GM21723 (cell line): ENCODE measurements at regions not wholly inside any gene's neighbourhood (a gene's known extent, or its start where the extent isn't known, plus 50 kb on each side); places are given as distances from the start of the nearest gene placed in this dataset.

Experiments used
- ATAC-seq: cut with Tn5 transposase; IDR thresholded peaks from one replicate; pipeline ENCODE4 v1.9.1; 2021; ENCODE audit warnings: mild to moderate bottlenecking, moderate library complexity; ENCODE audit not compliant: unreplicated experiment

- ATAC-seq = no peak
These were observed 874.1 kb downstream of the GRM8 start for GRCh38 chr7:126378642-126379041.

GRCh38 chr7:126370038-126370668, 882.6 kb downstream of the GRM8 start:
- ATAC-seq = no peak

DNA sequence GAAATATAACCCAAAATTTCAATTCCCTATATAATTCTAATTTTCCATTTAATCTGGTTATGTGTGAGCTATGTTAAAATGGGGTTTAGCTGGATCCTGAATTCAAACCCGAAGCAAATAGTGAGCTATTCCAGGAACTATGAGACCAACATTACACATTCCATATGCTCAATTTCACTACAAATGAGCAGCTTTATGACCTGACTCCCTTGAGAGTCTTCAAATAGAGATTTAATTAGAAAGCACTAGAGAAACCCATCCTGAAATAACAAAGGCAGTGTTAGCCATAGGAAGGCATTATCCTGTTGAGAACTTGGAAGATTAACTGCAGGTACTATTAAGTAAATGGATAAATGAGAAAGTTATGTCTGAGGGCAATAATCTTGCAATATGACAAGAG, 890.0 kb downstream of the GRM8 start:
- ATAC-seq = no peak

- no peak for ATAC-seq
These were observed 891.6 kb downstream of the GRM8 start for GRCh38 chr7:126361183-126361582.

- no peak for ATAC-seq
These were observed 912.9 kb downstream of the GRM8 start for GRCh38 chr7:126339813-126340212.

DNA sequence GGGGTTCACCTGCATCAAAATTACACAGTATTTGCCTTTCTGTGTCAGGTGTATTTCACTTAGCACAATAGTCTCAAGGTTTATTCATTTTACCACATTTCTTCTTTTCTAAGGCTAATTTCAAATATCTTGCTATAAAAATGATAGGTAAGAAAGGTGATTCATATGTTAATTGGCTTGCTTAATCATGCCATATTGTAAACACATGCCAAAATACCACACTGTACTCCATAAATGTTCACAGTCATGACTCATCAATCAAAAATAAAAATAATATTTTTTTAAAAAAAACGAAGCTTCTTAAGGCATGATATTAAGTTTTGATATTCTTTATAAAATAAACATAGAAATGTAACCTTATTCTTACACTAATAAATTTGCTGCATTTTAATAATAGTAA, 947.1 kb downstream of the GRM8 start:
- ATAC-seq = no peak

- no peak for ATAC-seq
These were observed 948.8 kb downstream of the GRM8 start for GRCh38 chr7:126303926-126304325.

GRCh38 chr7:126302639-126303038, 950.1 kb downstream of the GRM8 start:
- ATAC-seq = no peak

GRCh38 chr7:126286317-126286716, 966.4 kb downstream of the GRM8 start:
- ATAC-seq = no peak

- no peak for ATAC-seq
These were observed 1016.5 kb downstream of the GRM8 start for GRCh38 chr7:126236261-126236660.

GRCh38 chr7:126228356-126229061, 1024.2 kb downstream of the GRM8 start:
- ATAC-seq = no peak

DNA sequence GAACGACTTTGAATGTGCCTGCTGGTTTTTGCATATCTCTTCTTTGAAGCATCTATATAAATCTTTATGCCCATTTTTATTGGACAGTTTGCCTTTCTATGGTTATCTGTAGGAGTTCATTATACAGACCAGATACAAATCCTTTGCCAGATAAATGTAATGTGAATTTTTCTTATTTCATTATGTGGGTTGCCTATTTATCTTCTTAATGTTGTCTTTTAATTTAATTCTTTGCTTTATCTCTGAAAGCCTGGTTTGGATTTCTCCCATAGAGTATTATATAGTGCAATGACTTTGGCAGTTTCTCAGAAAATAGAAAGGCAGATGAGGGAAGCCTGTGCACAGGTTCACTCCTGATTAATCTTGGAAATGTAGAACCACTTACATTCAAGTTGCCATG, 1025.1 kb downstream of the GRM8 start:
- ATAC-seq = no peak

DNA sequence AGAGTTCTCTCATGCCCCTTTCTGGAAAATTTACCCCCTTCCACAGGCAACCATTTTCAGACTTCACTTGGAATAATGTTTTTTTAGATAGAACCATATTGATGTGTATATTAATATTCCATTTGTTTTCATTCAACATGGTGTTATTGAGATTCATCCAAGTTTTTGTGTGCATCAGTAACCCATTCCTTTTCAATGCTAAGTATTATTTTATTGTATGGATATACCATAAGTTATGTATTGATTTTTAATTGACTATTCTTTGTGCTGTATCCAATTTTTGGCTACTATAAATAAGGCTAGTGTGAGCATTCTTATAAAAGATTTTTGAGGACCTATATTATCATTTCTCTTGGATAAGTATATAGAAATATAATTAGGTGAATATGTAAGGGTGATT, 1025.7 kb downstream of the GRM8 start:
- ATAC-seq = no peak

DNA sequence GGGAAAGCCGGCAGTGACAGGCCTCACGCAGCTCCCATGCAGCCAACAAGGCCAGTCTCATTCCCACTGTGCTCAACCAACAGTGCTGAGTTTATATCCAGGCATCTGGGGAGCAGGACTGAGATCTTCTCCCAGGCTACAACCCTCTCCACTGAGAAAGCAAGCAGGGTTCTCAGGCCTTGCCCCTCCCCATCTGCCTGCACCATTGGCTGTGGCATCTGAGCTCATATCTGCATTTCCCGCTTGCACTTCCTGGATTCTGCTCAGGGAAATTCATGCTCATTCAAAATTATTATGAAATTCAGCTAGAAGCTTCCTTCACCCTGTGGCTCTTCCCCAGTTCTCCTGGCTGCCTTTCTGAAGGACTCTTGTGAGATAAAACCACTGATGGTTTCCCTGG, 1029.0 kb downstream of the GRM8 start:
- no peak for ATAC-seq

DNA sequence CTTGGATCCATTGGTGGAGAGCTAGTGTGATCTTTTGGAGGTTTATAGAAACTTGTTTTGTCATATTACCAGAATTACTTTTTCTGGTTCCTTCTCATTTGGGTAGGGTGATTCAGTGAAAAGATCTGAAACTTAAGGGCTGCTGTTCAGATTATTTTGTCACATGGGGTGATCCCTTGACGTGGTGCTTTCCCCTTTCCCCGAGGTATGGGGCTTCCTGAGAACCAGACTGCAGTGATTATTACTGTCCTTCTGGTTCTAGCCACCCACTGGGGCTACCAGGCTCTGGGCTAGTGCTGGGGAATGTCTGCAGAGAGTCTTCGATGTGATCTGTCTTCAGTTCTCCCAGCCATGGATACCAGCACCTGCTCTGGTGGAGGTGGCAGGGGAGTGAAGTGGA, 1030.0 kb downstream of the GRM8 start:
- ATAC-seq = no peak

DNA sequence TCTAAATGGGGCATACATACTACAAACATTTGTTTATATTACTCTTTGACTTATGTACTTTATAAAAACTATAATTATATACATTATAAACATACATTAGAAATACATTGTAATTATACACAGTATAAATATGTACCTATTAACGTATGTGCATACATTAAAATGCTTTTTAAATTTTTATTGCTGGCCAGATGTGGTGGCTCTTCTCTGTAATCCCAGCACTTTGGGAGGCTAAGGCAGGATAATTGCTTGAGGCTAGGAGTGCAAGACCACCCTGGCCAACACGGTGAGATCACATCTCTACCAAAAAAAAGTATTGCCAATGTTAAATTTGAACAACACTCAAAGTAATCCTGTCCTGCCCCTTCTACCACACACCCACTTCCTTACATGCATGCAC, 1037.0 kb downstream of the GRM8 start:
- no peak for ATAC-seq

- no peak for ATAC-seq
These were observed 1038.9 kb downstream of the GRM8 start for GRCh38 chr7:126213876-126214275.

DNA sequence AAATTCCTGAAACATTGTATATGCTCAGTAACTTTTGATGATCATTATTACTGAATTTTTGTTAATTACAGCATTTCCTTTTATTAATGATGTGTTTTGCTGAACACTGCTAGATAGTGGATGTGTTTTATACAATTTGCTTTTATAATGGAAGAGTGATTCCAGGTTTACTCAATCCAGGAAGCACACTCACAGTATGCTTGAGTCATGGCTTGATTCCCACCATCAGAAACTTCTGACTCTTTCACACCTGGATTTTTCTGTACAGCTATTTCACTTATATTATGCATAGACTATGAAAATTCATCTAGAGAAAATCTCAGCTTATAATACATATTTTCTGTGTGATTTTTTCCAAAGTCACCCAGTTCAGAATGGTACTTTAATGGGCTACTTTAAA, 1040.9 kb downstream of the GRM8 start:
- no peak for ATAC-seq

GRCh38 chr7:126210707-126211106, 1042.0 kb downstream of the GRM8 start:
- no peak for ATAC-seq

- no peak for ATAC-seq
These were observed 1049.6 kb downstream of the GRM8 start for GRCh38 chr7:126203185-126203584.

DNA sequence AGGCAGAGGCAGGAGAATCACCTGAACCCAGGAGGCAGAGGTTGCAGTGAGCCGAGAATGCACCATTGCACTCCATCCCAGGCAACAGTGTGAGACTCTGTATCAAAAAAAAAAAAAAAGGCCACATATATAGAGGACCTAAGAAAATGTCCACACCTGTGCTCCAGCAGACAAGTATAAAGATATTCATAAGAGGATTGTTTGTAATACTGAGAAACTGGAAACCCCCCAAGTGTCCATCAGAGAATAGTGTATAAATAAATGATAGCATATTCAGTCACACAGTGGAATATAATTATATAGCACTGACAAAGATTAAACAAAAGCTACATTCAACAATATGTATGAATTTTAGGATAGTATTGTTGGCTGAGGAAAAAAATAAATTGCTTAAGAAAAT, 1050.6 kb downstream of the GRM8 start:
- ATAC-seq = no peak

DNA sequence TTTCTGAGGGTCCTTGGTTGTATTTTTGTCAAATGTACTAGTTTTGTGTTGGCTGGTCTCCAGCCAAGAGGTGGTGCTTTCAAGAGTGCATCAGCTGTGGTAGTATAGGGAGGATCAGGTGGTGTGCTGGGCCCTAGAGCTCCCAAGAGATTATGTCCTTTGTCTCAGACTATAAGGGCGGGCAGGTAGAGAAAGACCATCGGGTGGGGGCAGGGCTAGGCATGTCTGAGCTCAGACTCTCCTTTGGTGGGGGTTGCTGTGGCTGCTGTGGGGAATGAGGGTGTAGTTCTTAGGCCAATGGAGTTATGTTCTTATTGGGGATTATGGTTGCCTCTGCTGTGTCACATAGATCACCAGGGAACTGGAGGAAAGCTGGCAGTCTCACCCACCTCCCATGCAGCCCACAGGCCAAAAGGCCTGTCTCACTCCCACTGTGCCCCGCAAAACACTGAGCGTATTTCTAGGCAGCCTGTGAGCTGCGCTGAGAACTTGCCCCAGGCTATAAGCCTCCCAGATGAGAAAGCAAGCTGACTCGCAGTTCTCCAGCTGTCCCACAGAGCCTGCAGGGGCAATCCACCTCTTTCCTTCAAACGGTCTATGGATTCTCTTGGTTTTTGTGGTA, 1066.7 kb downstream of the GRM8 start:
- no peak for ATAC-seq
